OCI-LY7 (cell line): ENCODE measurements at regions not wholly inside any gene's neighbourhood (a gene's known extent, or its start where the extent isn't known, plus 50 kb on each side); places are given as distances from the start of the nearest gene placed in this dataset.

ENCODE experiments used
- EZH2phosphoT487 ChIP-seq: fragments of 200-600 bp; sonication (generic); IDR thresholded peaks from 2 replicates; pipeline ENCODE4 v1.6.1; 2018; ENCODE audit warnings: low read depth, borderline replicate concordance, mild to moderate bottlenecking, mixed run types, antibody characterized with exemption, low read length, moderate library complexity, mixed read lengths
- TF ChIP-seq, protein P1 (sequence below): fragments of 200-600 bp; sonication (generic); conservative IDR thresholded peaks from 2 replicates; pipeline ENCODE4 v1.5.1; 2014; ENCODE audit warnings: mild to moderate bottlenecking, antibody characterized with exemption, low read length, moderate library complexity, mixed read lengths

GRCh38 chr22:48531761-48532435 lies 1295.8 kb downstream of the BRD1 start:
- TF ChIP-seq, protein P1, sequence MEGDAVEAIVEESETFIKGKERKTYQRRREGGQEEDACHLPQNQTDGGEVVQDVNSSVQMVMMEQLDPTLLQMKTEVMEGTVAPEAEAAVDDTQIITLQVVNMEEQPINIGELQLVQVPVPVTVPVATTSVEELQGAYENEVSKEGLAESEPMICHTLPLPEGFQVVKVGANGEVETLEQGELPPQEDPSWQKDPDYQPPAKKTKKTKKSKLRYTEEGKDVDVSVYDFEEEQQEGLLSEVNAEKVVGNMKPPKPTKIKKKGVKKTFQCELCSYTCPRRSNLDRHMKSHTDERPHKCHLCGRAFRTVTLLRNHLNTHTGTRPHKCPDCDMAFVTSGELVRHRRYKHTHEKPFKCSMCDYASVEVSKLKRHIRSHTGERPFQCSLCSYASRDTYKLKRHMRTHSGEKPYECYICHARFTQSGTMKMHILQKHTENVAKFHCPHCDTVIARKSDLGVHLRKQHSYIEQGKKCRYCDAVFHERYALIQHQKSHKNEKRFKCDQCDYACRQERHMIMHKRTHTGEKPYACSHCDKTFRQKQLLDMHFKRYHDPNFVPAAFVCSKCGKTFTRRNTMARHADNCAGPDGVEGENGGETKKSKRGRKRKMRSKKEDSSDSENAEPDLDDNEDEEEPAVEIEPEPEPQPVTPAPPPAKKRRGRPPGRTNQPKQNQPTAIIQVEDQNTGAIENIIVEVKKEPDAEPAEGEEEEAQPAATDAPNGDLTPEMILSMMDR: no peak
- TF ChIP-seq EZH2phosphoT487: no peak
